ENCODE measurements at regions not wholly inside any gene's neighbourhood (a gene's known extent, or its start where the extent isn't known, plus 50 kb on each side); places are given as distances from the start of the nearest gene placed in this dataset.

- TF ChIP-seq, protein P1, sequence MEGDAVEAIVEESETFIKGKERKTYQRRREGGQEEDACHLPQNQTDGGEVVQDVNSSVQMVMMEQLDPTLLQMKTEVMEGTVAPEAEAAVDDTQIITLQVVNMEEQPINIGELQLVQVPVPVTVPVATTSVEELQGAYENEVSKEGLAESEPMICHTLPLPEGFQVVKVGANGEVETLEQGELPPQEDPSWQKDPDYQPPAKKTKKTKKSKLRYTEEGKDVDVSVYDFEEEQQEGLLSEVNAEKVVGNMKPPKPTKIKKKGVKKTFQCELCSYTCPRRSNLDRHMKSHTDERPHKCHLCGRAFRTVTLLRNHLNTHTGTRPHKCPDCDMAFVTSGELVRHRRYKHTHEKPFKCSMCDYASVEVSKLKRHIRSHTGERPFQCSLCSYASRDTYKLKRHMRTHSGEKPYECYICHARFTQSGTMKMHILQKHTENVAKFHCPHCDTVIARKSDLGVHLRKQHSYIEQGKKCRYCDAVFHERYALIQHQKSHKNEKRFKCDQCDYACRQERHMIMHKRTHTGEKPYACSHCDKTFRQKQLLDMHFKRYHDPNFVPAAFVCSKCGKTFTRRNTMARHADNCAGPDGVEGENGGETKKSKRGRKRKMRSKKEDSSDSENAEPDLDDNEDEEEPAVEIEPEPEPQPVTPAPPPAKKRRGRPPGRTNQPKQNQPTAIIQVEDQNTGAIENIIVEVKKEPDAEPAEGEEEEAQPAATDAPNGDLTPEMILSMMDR (conservative IDR thresholded peaks at IDR 0.05; ENCODE audit: low read depth, low read length), result no peak
- no peak for TF ChIP-seq EZH2 (IDR thresholded peaks at IDR 0.05; ENCODE audit: borderline replicate concordance, low read depth, low read length, poor library complexity, severe bottlenecking)
Observed at GRCh38 chr3:181075098-181075497, 85.6 kb upstream of the DNAJC19 start.

All from A673 (cell line).